ENCODE measurements at regions not wholly inside any gene's neighbourhood (a gene's known extent, or its start where the extent isn't known, plus 50 kb on each side); places are given as distances from the start of the nearest gene placed in this dataset.

DNA sequence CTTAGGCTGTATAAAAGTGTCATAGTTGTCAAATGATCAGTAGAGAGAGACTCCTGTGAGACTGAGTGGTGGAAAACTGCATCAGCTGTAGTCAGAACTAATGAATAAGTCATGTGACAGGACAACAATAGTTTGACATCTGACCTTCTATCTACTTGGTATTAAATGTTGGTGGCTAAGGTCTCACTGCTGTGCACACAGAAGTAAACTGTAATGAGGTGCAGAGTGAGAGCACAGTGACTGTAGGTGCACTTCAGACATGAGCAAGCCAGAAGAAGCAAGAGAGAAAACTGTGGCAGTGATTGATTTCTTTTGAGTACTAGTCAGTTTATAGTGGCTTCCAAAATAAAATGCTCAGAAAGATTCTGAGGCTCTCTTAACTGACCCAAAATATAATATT is 803.6 kb downstream of the RAPGEF2 start:
- no peak for TF ChIP-seq CTCF (CRISPR knock-in tag; IDR thresholded peaks at IDR 0.05)
- TF ChIP-seq, protein P1, sequence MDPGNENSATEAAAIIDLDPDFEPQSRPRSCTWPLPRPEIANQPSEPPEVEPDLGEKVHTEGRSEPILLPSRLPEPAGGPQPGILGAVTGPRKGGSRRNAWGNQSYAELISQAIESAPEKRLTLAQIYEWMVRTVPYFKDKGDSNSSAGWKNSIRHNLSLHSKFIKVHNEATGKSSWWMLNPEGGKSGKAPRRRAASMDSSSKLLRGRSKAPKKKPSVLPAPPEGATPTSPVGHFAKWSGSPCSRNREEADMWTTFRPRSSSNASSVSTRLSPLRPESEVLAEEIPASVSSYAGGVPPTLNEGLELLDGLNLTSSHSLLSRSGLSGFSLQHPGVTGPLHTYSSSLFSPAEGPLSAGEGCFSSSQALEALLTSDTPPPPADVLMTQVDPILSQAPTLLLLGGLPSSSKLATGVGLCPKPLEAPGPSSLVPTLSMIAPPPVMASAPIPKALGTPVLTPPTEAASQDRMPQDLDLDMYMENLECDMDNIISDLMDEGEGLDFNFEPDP (CRISPR knock-in tag; conservative IDR thresholded peaks at IDR 0.05) = no peak
- TF ChIP-seq, protein P2, sequence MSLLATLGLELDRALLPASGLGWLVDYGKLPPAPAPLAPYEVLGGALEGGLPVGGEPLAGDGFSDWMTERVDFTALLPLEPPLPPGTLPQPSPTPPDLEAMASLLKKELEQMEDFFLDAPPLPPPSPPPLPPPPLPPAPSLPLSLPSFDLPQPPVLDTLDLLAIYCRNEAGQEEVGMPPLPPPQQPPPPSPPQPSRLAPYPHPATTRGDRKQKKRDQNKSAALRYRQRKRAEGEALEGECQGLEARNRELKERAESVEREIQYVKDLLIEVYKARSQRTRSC (CRISPR knock-in tag; IDR thresholded peaks at IDR 0.05; ENCODE audit: low read depth) = no peak
- TF ChIP-seq RFX5 (IDR thresholded peaks at IDR 0.05; ENCODE audit: low read depth, low read length) = no peak
- no peak for TF ChIP-seq NR3C1 (CRISPR knock-in tag; IDR thresholded peaks at IDR 0.05)
- TF ChIP-seq CHD2 (IDR thresholded peaks at IDR 0.05; ENCODE audit: low read depth, low read length) = no peak
- no peak for TF ChIP-seq SMARCC2 (IDR thresholded peaks at IDR 0.05)
- no peak for TF ChIP-seq NR2F2 (IDR thresholded peaks at IDR 0.05; ENCODE audit: borderline replicate concordance, low read depth)
- no peak for TF ChIP-seq TAF1 (CRISPR knock-in tag; IDR thresholded peaks at IDR 0.05)
- no peak for TF ChIP-seq RAD21 (CRISPR knock-in tag; IDR thresholded peaks at IDR 0.05)
- TF ChIP-seq SMAD1 (CRISPR knock-in tag; IDR thresholded peaks at IDR 0.05; ENCODE audit: borderline replicate concordance, low read depth) = no peak
- no peak for TF ChIP-seq ZBTB8A (CRISPR knock-in tag; IDR thresholded peaks at IDR 0.05; ENCODE audit: borderline replicate concordance, low read depth)
- TF ChIP-seq POLR2AphosphoS2 (IDR thresholded peaks at IDR 0.05; ENCODE audit: low read depth, low read length) = no peak
- TF ChIP-seq ZNF280B (CRISPR knock-in tag; IDR thresholded peaks at IDR 0.05; ENCODE audit: borderline replicate concordance) = no peak
